ENCODE measurements at regions not wholly inside any gene's neighbourhood (a gene's known extent, or its start where the extent isn't known, plus 50 kb on each side); places are given as distances from the start of the nearest gene placed in this dataset.
"Not testable (repeated sequence)": the region's sequence is repeated elsewhere in the genome, so short reads cannot be mapped to it uniquely, and the experiment has no call there.

DNA sequence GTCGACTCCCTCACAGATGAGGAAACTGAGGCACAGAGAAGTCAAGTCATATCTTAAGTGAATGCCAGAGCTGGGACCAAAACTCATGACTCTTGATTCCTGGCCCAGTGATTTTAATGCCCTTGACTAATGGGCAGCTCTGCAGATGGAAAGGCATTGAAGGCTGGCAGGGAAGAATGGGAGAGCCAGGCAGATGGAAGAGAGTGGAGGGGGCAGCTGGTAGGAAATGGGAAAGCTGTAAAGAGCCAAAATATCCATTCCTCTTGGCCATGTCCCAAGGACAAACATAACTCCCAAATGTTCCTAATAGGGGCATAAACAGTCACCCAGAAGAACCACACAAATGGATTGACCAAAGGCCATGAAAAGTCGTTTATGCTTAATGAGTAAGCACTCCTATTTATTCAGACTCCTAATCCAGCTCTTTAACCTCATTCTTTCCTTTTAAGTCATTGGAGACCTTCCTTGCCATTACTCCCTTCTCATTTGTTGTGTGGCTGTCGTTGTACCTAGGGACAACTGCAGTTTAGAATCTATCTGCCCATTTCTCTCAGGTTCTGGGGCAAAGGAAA is 330.5 kb upstream of the ROPN1 start:
- no peak for DNase-seq

DNA sequence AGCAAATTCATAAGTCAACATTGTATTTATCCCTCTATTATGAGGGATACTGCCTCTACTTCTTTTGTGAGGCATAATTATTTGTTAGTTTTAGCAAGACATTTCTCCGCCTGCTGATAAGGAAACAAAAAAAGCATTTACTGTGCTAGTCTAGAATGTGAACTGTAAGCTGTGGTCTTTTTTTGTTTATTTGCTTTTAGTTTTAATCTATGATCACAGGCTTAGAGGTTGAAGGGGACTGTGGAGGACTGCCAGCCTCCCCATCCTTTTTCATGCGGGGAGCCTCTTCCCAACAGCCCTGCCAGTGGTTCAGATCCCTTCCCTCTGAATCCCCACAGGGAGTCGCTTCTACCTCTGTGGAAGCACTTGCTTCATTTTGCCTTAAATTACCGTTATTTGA is 331.0 kb upstream of the ROPN1 start:
- DNase-seq: no peak

DNA sequence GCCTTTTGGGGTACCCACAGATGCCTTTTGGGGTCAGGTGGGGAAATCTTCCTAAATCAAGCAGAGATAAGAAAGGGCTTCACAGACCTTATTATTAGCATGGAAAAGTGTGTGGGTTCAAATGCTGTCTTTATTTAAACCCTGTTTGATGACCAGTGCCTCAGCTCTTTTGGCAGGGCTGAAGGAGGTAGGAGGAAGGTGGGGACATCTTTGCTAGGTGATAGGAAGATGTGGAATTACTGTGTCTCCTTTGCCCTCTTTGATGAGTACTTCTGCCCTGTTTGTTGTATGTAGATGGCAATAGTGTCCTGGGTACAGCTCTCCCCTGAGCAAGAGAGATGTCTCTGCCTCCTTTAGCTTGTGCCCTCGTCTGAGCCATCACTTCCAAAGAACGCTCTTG is 333.3 kb upstream of the ROPN1 start:
- no peak for DNase-seq

DNA sequence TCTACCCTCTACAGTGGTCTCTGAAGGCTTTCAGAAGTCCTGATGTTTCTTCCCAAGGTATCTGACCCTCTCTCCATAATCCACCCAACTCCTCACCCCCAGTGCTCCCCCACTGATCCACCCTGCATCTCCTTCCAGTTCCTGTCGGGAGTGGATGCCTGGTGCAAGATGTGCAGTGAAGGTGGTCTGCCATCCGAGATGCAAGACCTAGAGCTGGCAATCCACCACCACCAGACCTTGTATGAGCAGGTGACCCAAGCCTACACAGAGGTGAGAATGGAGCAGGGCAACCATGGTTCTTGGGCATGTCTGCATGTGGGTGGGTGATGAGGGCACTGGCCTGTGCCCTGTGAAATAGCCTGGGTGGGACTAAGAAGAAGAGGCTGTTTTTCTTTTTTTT is 337.8 kb upstream of the ROPN1 start:
- DNase-seq: no peak

DNA sequence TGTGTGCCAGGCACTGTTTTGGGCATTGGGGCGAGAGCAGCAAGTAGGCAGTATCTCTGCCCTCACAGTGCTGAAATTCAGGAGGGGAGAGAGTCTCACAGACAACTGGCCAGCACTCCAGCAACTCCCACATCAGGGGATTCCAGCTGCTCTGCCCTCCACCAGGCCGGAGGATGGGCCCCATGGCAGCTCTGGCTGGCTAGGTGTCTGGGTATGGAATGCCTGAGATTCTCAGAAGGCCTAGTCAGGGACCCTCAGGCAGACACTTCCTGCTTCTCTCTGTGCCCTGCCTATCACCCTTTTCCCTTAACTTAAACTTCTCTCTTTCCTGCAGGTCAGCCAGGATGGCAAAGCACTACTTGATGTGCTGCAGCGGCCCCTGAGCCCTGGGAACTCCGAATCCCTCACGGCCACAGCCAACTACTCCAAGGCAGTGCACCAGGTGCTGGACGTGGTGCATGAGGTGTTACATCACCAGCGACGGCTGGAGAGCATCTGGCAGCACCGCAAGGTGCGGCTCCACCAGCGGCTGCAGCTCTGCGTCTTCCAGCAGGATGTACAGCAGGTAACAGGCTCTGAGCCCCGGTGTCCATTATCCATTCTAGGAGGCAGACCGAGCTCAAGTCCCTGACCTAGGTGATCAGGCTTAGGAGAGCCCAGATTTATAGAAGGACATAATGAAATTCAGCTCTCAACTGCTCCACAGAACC is 342.2 kb upstream of the ROPN1 start:
- DNase-seq: no peak

DNA sequence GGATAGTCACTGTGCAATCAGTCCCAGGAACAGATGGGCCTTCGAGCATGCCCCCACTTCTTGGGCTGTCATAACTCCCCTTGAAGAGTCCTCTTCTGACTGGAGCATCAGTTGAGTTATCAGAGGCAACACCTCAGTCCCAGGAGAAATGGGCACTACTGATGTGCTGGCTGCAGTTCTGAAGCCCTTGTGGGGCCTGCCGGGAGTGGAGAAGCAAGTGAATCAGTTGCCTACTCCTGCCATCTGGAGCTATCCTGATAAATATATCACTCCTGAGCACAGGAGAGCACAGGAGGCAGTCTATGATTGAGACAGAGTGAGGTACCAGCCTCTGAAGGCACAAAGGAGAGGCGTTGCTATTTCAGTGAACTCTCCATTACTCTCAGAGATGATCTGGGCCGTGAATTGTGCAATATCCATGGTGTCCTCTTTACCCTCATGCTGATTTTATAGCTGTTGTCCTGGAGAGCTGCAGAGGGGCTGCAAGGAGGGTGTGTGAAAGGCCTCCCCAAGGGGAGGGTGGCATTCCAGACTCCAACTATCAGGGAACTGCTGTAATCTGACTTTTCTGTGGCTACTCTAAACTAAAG is 344.2 kb upstream of the ROPN1 start:
- no peak for DNase-seq

DNA sequence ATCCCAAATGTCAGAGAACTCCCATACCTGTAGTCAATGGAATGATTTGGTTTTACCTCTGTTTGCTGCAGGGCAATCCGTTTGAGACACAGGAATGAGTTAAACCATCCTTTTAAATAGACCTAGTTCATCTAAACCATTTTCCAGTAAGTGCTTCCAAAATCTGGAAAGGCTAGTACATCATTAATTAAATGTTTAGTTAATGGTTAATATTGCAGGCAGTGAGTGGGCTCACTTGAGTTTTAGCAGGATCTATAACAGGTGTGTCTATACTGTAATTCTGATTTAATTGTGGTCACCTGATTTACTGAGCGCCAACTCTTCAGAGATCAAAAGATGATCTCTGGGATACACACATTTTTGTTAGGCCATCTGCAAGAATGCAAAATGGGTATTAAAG is 353.9 kb upstream of the ROPN1 start:
- no peak for DNase-seq

DNA sequence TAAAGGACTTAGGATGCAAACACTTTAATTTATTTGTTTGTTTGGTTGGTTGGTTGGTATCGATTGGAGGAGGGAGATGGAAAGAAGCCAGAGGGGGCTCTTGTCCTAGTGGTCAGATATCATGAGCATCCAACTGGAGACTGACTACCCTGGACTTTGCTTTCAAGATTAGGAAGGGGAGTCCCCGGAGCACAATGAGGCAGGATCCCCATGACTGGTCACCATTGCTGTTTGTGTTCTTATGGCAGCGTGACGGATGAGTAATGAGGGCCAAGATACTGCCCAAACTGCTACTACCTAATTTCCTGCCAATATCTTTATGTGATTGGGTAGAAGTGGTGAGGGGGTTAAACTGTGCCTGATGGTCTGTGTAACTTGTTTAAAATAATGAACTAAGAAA is 354.6 kb upstream of the ROPN1 start:
- no peak for DNase-seq

DNA sequence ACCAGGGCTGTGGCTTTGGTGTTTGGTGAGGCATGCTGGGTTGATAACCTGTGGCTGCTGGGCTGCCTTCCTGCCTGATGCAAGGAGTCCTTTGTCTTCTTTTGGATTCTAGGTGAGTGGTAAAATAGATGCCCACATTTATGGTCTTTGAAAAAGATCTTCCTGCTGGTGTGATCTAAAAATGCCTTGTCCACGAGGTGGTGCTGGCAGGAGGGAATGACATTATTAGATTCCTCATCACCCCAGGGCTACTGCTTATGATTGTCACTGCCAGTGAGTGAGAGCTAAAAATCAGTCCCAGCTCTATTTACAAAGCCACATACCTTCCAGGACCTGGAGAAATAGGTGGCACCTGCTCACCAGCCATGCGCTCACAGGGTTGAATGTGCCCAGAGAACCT is 355.5 kb upstream of the ROPN1 start:
- no peak for DNase-seq

DNA sequence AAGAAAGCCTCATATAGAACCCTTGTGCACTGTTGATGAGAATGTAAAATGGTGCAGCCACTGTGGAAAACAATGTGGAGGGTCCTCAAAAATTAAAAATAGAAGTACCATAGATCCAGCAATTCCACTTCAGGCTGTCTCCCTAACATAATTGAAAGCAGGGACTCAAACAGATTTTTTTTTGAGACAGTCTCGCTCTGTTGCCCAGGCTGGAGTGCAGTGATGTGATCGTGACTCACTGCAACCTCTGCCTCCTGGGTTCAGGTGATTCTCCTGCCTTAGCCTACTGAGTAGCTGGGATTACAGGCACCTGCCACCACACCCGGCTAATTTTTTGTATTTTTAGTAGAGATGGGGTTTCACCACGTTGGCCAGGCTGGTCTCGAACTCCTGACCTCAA is 356.6 kb upstream of the ROPN1 start:
- not testable (repeated sequence) for DNase-seq

DNA sequence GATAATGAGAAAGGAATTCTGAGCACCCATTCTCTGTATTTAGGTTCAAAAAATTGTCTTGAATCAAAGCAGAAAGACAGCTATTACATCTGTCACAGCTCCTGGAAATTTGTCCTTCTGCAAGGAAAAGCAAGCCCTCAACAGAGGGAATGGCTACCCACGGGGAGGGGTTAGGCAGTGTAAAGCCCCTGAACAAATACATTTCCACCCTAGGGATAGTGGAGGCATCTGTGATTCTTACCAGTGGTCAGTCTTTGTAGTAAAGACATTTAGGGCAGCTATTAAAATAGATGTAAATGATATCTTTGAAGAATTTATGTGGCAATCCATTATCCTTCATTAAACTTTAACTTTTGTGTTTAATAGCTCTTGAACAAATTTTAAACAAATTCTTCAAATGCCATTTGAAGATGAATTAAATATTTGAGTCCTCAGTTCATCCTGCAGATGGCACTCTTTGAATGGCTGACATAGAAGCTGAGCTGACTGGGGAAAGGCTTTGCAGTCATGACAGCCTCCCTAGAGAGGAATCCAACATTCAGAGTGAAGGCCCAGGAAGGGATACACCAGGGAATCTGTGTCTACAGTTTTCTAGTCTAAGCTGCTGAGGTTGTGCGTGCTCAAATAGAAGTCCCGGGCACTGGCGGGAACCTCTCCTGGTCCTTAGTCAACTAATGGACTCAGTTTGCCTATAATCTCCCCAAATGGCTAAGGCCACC is 359.7 kb upstream of the ROPN1 start:
- DNase-seq: no peak

DNA sequence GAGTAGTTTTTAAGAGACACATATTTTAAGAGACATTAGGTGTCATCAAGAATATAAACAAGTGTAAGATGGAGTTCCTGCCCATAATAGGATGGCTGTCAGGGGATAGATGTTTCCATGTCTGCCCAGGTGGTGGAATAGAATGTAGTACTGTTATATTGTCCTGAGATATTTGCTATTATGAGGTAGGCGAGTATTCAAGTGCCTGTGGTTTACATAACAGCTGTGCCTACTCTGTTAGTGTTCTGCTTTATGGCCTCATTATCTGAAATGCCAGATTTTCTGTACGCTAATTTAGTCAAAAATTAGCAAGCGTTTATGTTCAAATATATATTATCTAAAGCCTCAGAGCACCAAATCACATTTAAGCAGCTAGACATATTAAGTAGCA is 360.2 kb upstream of the ROPN1 start:
- DNase-seq: no peak

DNA sequence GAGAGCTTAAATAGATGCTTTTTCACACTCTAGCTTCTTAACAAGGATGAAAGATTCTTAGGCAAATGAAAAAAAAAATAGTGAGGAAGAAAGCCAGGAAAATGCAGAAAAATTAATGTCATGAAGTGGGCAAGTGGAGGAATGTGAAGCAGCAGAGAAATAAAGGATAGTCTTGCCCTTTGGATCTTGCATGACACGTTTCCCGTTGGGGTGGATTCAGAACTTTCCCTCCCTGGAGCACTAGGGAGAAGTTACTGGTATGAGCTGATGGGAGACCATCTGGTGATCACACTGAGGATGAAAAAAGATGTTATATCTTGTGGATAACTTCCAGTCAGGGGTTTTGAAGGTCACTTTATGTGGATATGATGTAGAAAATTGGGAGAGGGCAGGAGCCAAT is 361.8 kb upstream of the ROPN1 start:
- no peak for DNase-seq

DNA sequence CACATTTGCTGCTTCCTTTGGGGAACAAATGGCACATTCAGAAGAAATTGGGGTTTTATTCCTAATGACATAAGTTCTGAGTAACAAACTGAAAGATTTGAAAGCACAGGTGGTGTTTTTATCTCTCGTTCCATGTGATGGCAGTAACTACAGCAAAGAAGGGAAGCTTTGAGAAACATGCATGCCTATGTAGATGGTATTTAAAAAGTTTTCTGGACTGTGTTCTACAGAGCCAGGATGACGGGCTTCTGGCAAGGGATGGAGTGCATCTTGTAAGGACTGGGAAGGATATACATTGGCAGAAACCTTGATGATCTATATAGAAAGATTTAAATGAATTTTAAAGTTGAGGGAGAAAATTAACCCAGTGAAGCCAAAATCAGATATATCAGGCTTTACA is 362.2 kb upstream of the ROPN1 start:
- DNase-seq: no peak

DNA sequence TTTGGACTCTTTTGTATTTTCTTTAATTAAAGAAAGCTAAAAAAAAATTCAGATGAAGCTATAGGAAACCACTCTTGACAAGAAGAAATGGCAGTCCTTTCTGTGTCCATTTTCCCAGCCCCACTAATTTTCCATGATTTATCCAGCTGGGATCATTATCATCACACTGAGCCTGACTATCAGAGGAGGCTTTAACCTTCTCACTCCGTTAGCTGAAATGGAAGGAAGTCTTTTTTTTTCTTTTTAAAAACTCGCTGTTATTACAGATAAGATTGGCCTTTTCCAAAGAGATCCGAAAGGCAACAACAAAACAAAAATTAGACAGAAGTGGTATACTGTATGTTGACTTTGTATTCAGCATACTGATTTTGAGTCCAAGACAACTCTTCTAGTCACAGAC is 366.2 kb upstream of the ROPN1 start:
- DNase-seq: no peak

DNA sequence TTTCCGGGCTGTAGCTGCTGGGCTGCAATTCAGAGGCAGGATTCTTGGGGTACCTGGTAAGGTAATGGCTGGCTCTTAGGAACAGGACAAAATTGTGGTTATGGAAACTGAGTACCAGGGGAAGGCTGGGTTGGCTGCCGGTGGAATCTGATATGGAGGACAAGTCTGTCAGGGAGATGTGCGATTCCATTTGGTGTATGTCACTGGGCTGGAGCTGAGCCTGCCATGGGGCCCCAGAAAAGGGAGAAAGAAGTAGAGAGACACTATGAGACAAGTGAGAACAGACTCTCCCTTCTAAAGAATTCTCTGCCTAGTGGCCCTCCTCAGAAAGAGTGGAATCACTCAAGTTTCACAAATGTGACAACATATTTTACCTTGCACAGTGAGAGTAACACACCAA is 368.2 kb upstream of the ROPN1 start:
- no peak for DNase-seq

DNA sequence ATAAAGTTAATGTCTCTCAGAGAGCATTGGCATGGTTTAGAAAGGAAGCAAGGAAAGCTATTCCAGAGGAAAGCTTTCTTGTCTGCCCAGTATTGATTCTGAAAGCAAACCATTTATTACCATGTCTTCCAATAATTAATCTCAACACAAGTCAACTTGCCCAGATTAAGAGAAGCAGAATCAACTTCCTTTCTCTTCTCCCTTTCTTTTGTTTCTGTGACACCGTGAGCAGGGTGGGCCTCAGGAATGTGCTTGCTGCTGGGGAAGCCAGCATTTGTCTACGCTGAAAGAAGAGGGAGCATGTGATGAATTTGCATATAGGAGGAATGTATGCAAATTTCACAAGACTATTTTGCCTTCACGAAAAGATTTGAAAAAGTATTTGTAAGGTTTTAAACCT is 368.6 kb upstream of the ROPN1 start:
- DNase-seq: no peak

DNA sequence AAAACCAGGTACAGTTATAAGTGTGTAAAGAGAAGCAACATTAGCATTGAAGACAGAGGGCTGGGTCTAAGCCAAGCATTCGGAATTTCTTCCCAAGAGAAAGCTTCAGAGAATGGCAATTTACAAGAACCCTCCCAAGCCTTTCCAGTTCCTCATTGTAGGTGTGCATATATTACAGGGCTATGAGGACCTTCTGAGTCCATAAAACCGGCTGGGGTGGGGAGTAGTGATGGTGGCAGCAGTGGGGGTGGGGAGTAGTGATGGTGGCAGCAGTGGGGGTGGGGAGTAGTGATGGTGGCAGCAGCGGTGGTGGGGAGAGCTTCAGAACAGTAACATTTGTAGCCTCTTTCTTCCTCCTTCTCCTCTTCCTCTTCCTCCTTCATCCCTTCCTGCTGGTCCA is 368.7 kb upstream of the UMPS start:
- no peak for DNase-seq

DNA sequence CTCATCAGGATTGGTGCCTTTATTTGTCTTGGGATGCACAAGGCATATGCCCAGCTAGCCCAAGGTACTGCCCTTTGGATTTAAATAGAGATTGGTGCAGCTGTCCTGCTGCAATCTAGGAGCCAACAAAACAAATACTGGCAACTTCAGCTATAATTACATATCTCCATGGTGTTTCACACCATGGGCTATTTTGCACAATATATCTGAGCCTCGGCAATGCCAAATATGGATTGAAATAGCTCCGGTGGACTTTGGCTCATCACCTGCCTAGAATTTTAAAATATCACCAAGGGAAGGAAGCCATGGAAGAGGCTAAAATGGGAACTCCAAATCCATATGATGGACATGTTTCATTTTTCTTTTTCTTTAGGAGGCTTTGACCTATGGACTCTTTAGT is 367.8 kb upstream of the UMPS start:
- no peak for DNase-seq

DNA sequence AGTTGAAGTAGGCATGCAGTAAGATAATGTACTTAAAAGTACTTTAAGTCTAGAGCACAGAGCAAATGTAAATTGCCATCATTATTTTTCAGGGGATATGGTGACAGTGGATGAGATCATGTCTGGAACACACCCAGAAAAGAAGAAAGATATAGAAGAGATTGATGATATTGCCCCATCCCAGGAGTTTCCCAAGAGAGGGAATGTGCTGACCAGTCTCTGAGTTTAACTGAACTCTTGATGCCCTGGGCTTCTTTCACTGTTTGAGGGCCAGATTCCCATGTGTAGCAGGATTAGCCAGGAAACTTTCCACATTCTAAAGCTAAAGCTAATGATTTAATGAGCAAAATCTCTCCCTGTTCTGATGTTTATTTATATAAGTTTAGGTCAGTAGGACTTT is 366.8 kb upstream of the UMPS start:
- no peak for DNase-seq

DNA sequence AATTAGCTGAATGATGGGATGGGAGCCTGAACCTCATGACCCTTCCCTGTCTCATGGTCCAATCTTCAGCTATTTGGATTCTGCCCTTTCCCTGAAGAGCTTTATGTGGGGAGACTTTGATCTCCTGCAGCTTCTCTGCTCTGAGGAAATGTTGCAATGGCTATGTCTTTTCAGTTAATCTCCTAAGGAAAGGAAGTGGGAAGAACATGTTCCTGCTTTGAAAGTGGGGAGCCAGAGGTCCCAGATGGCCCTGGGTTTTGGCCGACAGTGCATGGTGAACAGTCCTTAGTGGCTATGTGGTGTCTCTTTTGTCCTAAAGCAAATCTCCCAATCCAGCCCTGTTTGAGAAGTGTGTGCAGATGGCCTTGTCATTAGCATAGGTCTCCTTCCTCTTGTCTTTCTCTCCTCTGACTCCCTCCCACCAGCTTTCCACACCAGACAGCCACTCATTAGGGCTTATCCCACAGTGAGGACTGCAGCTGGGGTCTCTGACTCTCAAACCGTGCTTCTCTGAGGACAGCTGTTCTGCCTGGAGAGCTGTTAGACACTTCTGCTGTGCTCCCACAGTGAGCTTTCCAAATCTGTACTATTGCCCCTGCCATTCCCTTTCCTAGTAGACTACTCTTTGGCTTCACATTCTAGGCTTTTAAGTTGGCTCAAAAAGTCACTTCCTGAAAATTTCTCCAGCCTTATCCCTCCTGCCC is 365.8 kb upstream of the UMPS start:
- DNase-seq: no peak

DNA sequence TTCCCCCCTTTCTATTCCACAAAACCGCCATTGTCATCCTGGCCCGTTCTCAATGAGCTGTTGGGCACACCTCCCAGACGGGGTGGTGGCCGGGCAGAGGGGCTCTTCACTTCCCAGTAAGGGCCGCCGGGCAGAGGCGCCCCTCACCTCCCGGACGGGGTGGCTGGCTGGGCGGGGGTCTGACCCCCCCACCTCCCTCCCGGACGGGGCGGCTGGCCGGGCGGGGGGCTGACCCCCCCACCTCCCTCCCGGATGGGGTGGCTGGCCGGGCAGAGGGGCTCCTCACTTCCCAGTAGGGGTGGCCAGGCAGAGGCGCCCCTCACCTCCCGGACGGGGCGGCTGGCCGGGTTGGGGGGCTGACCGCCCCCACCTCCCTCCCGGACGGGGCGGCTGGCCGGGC is 363.6 kb upstream of the UMPS start:
- not testable (repeated sequence) for DNase-seq

DNA sequence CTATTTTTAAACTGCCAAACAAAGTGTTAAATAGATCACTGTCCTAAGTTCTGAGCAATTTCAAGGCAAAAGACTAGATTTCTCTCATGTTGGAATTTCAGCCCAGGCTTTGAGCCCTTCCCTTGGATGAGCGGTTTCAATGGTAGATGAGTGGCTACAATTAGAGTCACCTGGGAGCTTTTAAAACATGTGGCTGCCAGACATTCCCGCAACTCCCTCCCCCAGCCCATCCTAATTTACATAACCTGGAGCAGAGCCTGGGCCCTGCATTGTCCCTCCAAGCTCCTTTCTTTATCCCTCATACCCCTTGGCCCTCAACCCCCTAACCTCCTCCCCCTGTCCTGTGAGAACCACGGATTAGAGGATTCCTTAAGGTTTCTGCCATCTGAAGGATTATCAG is 357.5 kb upstream of the UMPS start:
- no peak for DNase-seq

DNA sequence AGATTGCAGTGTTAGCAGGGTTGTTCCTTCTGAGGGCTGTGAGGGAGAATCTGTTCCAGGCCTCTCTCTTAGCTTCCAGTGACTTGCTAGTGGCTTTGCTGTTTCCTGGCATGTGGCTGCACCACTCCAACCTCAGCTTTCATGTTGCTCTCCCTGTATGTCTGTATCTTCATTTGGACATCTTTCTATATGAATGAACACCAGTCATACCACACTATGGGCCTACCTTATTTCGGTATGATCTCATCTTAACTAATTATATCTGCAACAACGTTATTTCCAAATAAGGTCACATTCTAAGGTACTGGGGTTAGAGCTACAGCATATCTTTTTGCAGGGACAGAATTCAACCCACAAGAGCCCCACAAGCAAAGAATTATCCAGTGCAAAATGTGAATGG is 356.7 kb upstream of the UMPS start:
- no peak for DNase-seq
